ENCODE measurements at regions not wholly inside any gene's neighbourhood (a gene's known extent, or its start where the extent isn't known, plus 50 kb on each side); places are given as distances from the start of the nearest gene placed in this dataset.

- Mint-ChIP-seq H3K36me3 (ENCODE audit: low read depth) (no peaks in the 10 kb centered on the region), H3K9me3 (no peaks in the 10 kb centered on the region), H3K4me3 (no peak overlapping the region), H3K4me1 (no peaks in the 10 kb centered on the region), H3K27me3 (no peaks in the 10 kb centered on the region), H3K27ac (no peak overlapping the region)
- ChIA-PET CTCF (no interaction called here), POLR2A (no interaction called here)
- no peak for DNase-seq
Measured at GRCh38 chr12:13609894-13610679, 371.3 kb downstream of the GRIN2B start.

GRCh38 chr12:13606290-13606689, 375.1 kb downstream of the GRIN2B start:
- no peaks in the 10 kb centered on the region for H3K4me1 Mint-ChIP-seq
- POLR2A ChIA-PET: no interaction called here
- DNase-seq: no peak
- CTCF ChIA-PET: no interaction called here
- H3K4me3 Mint-ChIP-seq: no peak overlapping the region
- H3K9me3 Mint-ChIP-seq: no peaks in the 10 kb centered on the region
- H3K36me3 Mint-ChIP-seq (ENCODE audit: low read depth): no peaks in the 10 kb centered on the region
- H3K27me3 Mint-ChIP-seq: no peaks in the 10 kb centered on the region
- H3K27ac Mint-ChIP-seq: no peak overlapping the region

GRCh38 chr12:13603953-13604352, 377.4 kb downstream of the GRIN2B start:
- Mint-ChIP-seq H3K36me3 (ENCODE audit: low read depth) (no peaks in the 10 kb centered on the region), H3K9me3 (no peaks in the 10 kb centered on the region), H3K27me3 (peaks cover 3% of the 10 kb centered on the region), H3K4me3 (no peak overlapping the region), H3K4me1 (no peaks in the 10 kb centered on the region), H3K27ac (no peak overlapping the region)
- no peak for DNase-seq
- CTCF ChIA-PET: interaction anchor here (0.9 kb wide), 1 partner anchor 10 kb away, joined by 4 read pairs; no protein-coding TSS in a partner anchor
- POLR2A ChIA-PET: no interaction called here

GRCh38 chr12:13602172-13602571, 379.2 kb downstream of the GRIN2B start:
- no peak overlapping the region for H3K4me3 Mint-ChIP-seq
- no peaks in the 10 kb centered on the region for H3K36me3 Mint-ChIP-seq (ENCODE audit: low read depth)
- H3K27ac Mint-ChIP-seq: no peak overlapping the region
- no peaks in the 10 kb centered on the region for H3K4me1 Mint-ChIP-seq
- no peaks in the 10 kb centered on the region for H3K9me3 Mint-ChIP-seq
- no peak for DNase-seq
- POLR2A ChIA-PET: no interaction called here
- peaks cover 3% of the 10 kb centered on the region for H3K27me3 Mint-ChIP-seq
- CTCF ChIA-PET: no interaction called here

- Mint-ChIP-seq H3K4me1 (no peaks in the 10 kb centered on the region), H3K36me3 (ENCODE audit: low read depth) (no peaks in the 10 kb centered on the region), H3K4me3 (no peak overlapping the region), H3K27me3 (peaks cover 3% of the 10 kb centered on the region), H3K27ac (no peak overlapping the region), H3K9me3 (peaks cover 1% of the 10 kb centered on the region)
- no peak for DNase-seq
- ChIA-PET CTCF (no interaction called here), POLR2A (no interaction called here)
Measured at GRCh38 chr12:13599176-13599575, 382.2 kb downstream of the GRIN2B start.

- CTCF ChIA-PET: no interaction called here
- Mint-ChIP-seq H3K4me1 (peaks cover 2% of the 10 kb centered on the region), H3K27me3 (peaks cover 3% of the 10 kb centered on the region), H3K4me3 (no peak overlapping the region), H3K27ac (no peak overlapping the region), H3K36me3 (ENCODE audit: low read depth) (no peaks in the 10 kb centered on the region), H3K9me3 (peaks cover 2% of the 10 kb centered on the region)
- DNase-seq: no peak
- POLR2A ChIA-PET: no interaction called here
Measured at GRCh38 chr12:13597837-13598236, 383.6 kb downstream of the GRIN2B start.

GRCh38 chr12:13597166-13597565, 384.2 kb downstream of the GRIN2B start:
- POLR2A ChIA-PET: no interaction called here
- Mint-ChIP-seq H3K4me3 (no peak overlapping the region), H3K36me3 (ENCODE audit: low read depth) (no peaks in the 10 kb centered on the region), H3K27ac (no peak overlapping the region), H3K27me3 (peaks cover 5% of the 10 kb centered on the region), H3K4me1 (peaks cover 8% of the 10 kb centered on the region), H3K9me3 (peaks cover 2% of the 10 kb centered on the region)
- CTCF ChIA-PET: no interaction called here
- no peak for DNase-seq

- ChIA-PET POLR2A (no interaction called here), CTCF (no interaction called here)
- Mint-ChIP-seq H3K27me3 (peaks cover 5% of the 10 kb centered on the region), H3K9me3 (peaks cover 2% of the 10 kb centered on the region), H3K27ac (no peak overlapping the region), H3K36me3 (ENCODE audit: low read depth) (no peaks in the 10 kb centered on the region), H3K4me1 (peaks cover 11% of the 10 kb centered on the region), H3K4me3 (no peak overlapping the region)
- no peak for DNase-seq
Measured at GRCh38 chr12:13596714-13597113, 384.7 kb downstream of the GRIN2B start.

- Mint-ChIP-seq H3K4me1 (peaks cover 11% of the 10 kb centered on the region), H3K27me3 (peaks cover 5% of the 10 kb centered on the region), H3K36me3 (ENCODE audit: low read depth) (no peaks in the 10 kb centered on the region), H3K9me3 (peaks cover 2% of the 10 kb centered on the region), H3K27ac (no peak overlapping the region), H3K4me3 (no peak overlapping the region)
- ChIA-PET CTCF (no interaction called here), POLR2A (no interaction called here)
- DNase-seq: no peak
Measured at GRCh38 chr12:13595536-13596443, 385.6 kb downstream of the GRIN2B start.

- ChIA-PET CTCF (no interaction called here), POLR2A (no interaction called here)
- Mint-ChIP-seq H3K4me3 (no peak overlapping the region), H3K4me1 (peaks cover 11% of the 10 kb centered on the region), H3K27ac (no peak overlapping the region), H3K27me3 (peaks cover 2% of the 10 kb centered on the region), H3K36me3 (ENCODE audit: low read depth) (no peaks in the 10 kb centered on the region), H3K9me3 (peaks cover 2% of the 10 kb centered on the region)
- no peak for DNase-seq
Measured at GRCh38 chr12:13594731-13595514, 386.5 kb downstream of the GRIN2B start.

GRCh38 chr12:13592063-13592942, 389.1 kb downstream of the GRIN2B start:
- no peak overlapping the region for H3K27ac Mint-ChIP-seq
- H3K4me3 Mint-ChIP-seq: no peak overlapping the region
- H3K9me3 Mint-ChIP-seq: peaks cover 2% of the 10 kb centered on the region
- ChIA-PET POLR2A (no interaction called here), CTCF (no interaction called here)
- peaks cover 14% of the 10 kb centered on the region for H3K4me1 Mint-ChIP-seq
- DNase-seq: no peak
- H3K36me3 Mint-ChIP-seq (ENCODE audit: low read depth): no peaks in the 10 kb centered on the region
- H3K27me3 Mint-ChIP-seq: peaks cover 4% of the 10 kb centered on the region

GRCh38 chr12:13591488-13591887, 389.9 kb downstream of the GRIN2B start:
- CTCF ChIA-PET: interaction anchor here (0.6 kb wide), 1 partner anchor 624 kb away, joined by 3 read pairs; no protein-coding TSS in a partner anchor
- H3K4me3 Mint-ChIP-seq: no peak overlapping the region
- H3K4me1 Mint-ChIP-seq: peaks cover 14% of the 10 kb centered on the region
- H3K27me3 Mint-ChIP-seq: peaks cover 4% of the 10 kb centered on the region
- no peak for DNase-seq
- POLR2A ChIA-PET: no interaction called here
- no peak overlapping the region for H3K27ac Mint-ChIP-seq
- no peaks in the 10 kb centered on the region for H3K36me3 Mint-ChIP-seq (ENCODE audit: low read depth)
- peaks cover 2% of the 10 kb centered on the region for H3K9me3 Mint-ChIP-seq
